SK-N-SH treated with all-trans-retinoic acid at 6 μM for 48 hours (cell line): ENCODE measurements at regions not wholly inside any gene's neighbourhood (a gene's known extent, or its start where the extent isn't known, plus 50 kb on each side); places are given as distances from the start of the nearest gene placed in this dataset.

ENCODE experiments used
- ATAC-seq: fragments of 200-7000 bp; cut with Tn5 transposase; 3 replicates; pipeline ENCODE4 v1.9.1; 2020; ENCODE audit warnings: mild to moderate bottlenecking, moderate library complexity
- ARNTL ChIP-seq: fragments of 450-650 bp; formaldehyde crosslinking; IDR thresholded peaks from 2 replicates; pipeline ENCODE4 v1.5.0; 2020; ENCODE audit warnings: low read depth, mild to moderate bottlenecking, moderate library complexity, borderline replicate concordance
- BACH2 ChIP-seq: fragments of 250-450 bp; sonication (Bioruptor Pico); IDR thresholded peaks from 2 replicates; pipeline ENCODE4 v1.9.0; 2021; ENCODE audit warnings: mild to moderate bottlenecking, borderline replicate concordance
- CREB5 ChIP-seq: fragments of 250-450 bp; sonication (Bioruptor Pico); IDR thresholded peaks from 2 replicates; pipeline ENCODE4 v1.5.1; 2020; ENCODE audit warnings: low read depth, mild to moderate bottlenecking, moderate library complexity
- CSDC2 ChIP-seq: fragments of 250-450 bp; sonication (Bioruptor Pico); IDR thresholded peaks from 2 replicates; pipeline ENCODE4 v1.5.0; 2020; ENCODE audit warnings: mild to moderate bottlenecking, moderate library complexity
- ESRRG ChIP-seq: fragments of 250-450 bp; sonication (Bioruptor Pico); IDR thresholded peaks from 2 replicates; pipeline ENCODE4 v1.6.1; 2021; ENCODE audit warnings: mild to moderate bottlenecking
- GLIS3 ChIP-seq: fragments of 250-450 bp; sonication (Bioruptor Pico); IDR thresholded peaks from 2 replicates; pipeline ENCODE4 v1.5.0; 2020; ENCODE audit warnings: mild to moderate bottlenecking, moderate library complexity
- ISL1 ChIP-seq: fragments of 250-450 bp; sonication (Bioruptor Pico); IDR thresholded peaks from 2 replicates; pipeline ENCODE4 v2.1.2; 2022; ENCODE audit warnings: mild to moderate bottlenecking, moderate library complexity
- OSR1 ChIP-seq: fragments of 250-450 bp; sonication (Bioruptor Pico); IDR thresholded peaks from 2 replicates; pipeline ENCODE4 v1.8.0; 2022; ENCODE audit warnings: moderate library complexity, mild to moderate bottlenecking, inconsistent platforms
- PPARA ChIP-seq: fragments of 250-450 bp; sonication (Bioruptor Pico); IDR thresholded peaks from 2 replicates; pipeline ENCODE4 v1.5.0; 2020; ENCODE audit warnings: mild to moderate bottlenecking, borderline replicate concordance
- SNAI2 ChIP-seq: fragments of 250-450 bp; sonication (Bioruptor Pico); IDR thresholded peaks from 2 replicates; pipeline ENCODE4 v1.5.0; 2020; ENCODE audit warnings: mild to moderate bottlenecking, moderate library complexity
- TCF4 ChIP-seq: fragments of 250-450 bp; sonication (Bioruptor Pico); IDR thresholded peaks from 2 replicates; pipeline ENCODE4 v1.8.0; 2021; ENCODE audit warnings: mild to moderate bottlenecking, moderate library complexity, borderline replicate concordance
- TSHZ2 ChIP-seq: fragments of 250-450 bp; sonication (Bioruptor Pico); IDR thresholded peaks from 2 replicates; pipeline ENCODE4 v1.5.0; 2020; ENCODE audit warnings: mild to moderate bottlenecking, moderate library complexity
- ZC3H10 ChIP-seq: fragments of 250-450 bp; sonication (Bioruptor Pico); IDR thresholded peaks from 2 replicates; pipeline ENCODE4 v1.5.1; 2021; ENCODE audit warnings: mild to moderate bottlenecking, moderate library complexity
- ZFP3 ChIP-seq: fragments of 250-450 bp; sonication (Bioruptor Pico); IDR thresholded peaks from 2 replicates; pipeline ENCODE4 v1.5.0; 2020; ENCODE audit warnings: mild to moderate bottlenecking, moderate library complexity
- ZFP30 ChIP-seq: fragments of 450-650 bp; formaldehyde crosslinking; IDR thresholded peaks from 2 replicates; pipeline ENCODE4 v1.5.0; 2022; ENCODE audit warnings: mild to moderate bottlenecking, moderate library complexity
- ZNF565 ChIP-seq: fragments of 450-650 bp; formaldehyde crosslinking; conservative IDR thresholded peaks from 2 replicates; pipeline ENCODE4 v1.5.0; 2020; ENCODE audit warnings: low read depth, mild to moderate bottlenecking, moderate library complexity
- ZNF70 ChIP-seq: fragments of 450-650 bp; formaldehyde crosslinking; IDR thresholded peaks from 2 replicates; pipeline ENCODE4 v1.5.0; 2020; ENCODE audit warnings: mild to moderate bottlenecking, moderate library complexity
- ZNF8 ChIP-seq: fragments of 450-650 bp; formaldehyde crosslinking; IDR thresholded peaks from 2 replicates; pipeline ENCODE4 v1.5.0; 2020; ENCODE audit warnings: mild to moderate bottlenecking, moderate library complexity
- TF ChIP-seq, protein P1 (sequence below): fragments of 250-450 bp; sonication (Bioruptor Pico); IDR thresholded peaks from 2 replicates; pipeline ENCODE4 v1.8.0; 2020; ENCODE audit warnings: mild to moderate bottlenecking, moderate library complexity, borderline replicate concordance
- TF ChIP-seq, protein P2 (sequence below): fragments of 250-450 bp; sonication (Bioruptor Pico); IDR thresholded peaks from 2 replicates; pipeline ENCODE4 v1.8.0; 2021; ENCODE audit warnings: low read depth, mild to moderate bottlenecking, moderate library complexity, borderline replicate concordance

- TF ChIP-seq ZNF70 (CRISPR knock-in tag) (no peak), CREB5 (CRISPR knock-in tag) (no peak), ISL1 (no peak), ZC3H10 (CRISPR knock-in tag) (no peak), ZFP3 (no peak), ZNF565 (CRISPR knock-in tag) (no peak), ARNTL (CRISPR knock-in tag) (no peak), OSR1 (CRISPR knock-in tag) (no peak), ZFP30 (CRISPR knock-in tag) (no peak)
- TF ChIP-seq, protein P1, sequence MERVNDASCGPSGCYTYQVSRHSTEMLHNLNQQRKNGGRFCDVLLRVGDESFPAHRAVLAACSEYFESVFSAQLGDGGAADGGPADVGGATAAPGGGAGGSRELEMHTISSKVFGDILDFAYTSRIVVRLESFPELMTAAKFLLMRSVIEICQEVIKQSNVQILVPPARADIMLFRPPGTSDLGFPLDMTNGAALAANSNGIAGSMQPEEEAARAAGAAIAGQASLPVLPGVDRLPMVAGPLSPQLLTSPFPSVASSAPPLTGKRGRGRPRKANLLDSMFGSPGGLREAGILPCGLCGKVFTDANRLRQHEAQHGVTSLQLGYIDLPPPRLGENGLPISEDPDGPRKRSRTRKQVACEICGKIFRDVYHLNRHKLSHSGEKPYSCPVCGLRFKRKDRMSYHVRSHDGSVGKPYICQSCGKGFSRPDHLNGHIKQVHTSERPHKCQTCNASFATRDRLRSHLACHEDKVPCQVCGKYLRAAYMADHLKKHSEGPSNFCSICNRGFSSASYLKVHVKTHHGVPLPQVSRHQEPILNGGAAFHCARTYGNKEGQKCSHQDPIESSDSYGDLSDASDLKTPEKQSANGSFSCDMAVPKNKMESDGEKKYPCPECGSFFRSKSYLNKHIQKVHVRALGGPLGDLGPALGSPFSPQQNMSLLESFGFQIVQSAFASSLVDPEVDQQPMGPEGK (CRISPR knock-in tag): no peak
- ATAC-seq: no peak
Observed at GRCh38 chr14:62453226-62453625, 592.0 kb downstream of the KCNH5 start.

DNA sequence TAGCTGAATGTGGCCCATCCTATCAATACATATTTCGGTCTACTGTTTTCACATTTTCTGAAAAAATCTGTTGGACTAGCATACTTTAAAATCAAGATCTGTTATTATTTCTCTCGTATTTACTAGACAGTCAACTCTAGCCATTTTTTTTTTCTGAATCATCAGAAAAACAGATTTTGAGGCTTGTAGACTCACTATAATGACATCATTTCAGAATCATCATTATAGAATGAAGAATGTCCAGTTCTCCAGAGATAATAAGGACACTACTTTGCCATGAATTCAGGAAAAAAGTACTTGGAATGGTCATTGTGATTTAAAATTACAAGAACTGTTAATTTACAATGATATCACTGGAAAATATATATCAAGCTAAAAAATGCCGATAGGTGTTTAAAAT is 589.8 kb downstream of the KCNH5 start:
- TF ChIP-seq CSDC2 (CRISPR knock-in tag) (no peak), ZNF565 (CRISPR knock-in tag) (no peak), ZFP30 (CRISPR knock-in tag) (no peak), SNAI2 (CRISPR knock-in tag) (no peak)
- ATAC-seq: no peak

- no peak for ATAC-seq
- no peak for TF ChIP-seq GLIS3 (CRISPR knock-in tag)
- TF ChIP-seq PPARA: no peak
- no peak for TF ChIP-seq CSDC2 (CRISPR knock-in tag)
- TF ChIP-seq ZNF565 (CRISPR knock-in tag): no peak
- TF ChIP-seq CREB5 (CRISPR knock-in tag): no peak
- TF ChIP-seq ZFP30 (CRISPR knock-in tag): no peak
- no peak for TF ChIP-seq ZNF8 (CRISPR knock-in tag)
- no peak for TF ChIP-seq ZC3H10 (CRISPR knock-in tag)
- TF ChIP-seq TCF4 (CRISPR knock-in tag): no peak
- TF ChIP-seq, protein P1 (CRISPR knock-in tag): no peak
- no peak for TF ChIP-seq ZFP3
- TF ChIP-seq, protein P2, sequence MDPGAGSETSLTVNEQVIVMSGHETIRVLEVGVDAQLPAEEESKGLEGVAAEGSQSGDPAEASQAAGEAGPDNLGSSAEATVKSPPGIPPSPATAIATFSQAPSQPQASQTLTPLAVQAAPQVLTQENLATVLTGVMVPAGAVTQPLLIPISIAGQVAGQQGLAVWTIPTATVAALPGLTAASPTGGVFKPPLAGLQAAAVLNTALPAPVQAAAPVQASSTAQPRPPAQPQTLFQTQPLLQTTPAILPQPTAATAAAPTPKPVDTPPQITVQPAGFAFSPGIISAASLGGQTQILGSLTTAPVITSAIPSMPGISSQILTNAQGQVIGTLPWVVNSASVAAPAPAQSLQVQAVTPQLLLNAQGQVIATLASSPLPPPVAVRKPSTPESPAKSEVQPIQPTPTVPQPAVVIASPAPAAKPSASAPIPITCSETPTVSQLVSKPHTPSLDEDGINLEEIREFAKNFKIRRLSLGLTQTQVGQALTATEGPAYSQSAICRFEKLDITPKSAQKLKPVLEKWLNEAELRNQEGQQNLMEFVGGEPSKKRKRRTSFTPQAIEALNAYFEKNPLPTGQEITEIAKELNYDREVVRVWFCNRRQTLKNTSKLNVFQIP (CRISPR knock-in tag): no peak
- no peak for TF ChIP-seq ISL1
- no peak for TF ChIP-seq ESRRG
Observed at GRCh38 chr14:62462988-62463387, 582.3 kb downstream of the KCNH5 start.

- ATAC-seq: no peak
- TF ChIP-seq SNAI2 (CRISPR knock-in tag) (no peak), TSHZ2 (CRISPR knock-in tag) (no peak), BACH2 (no peak)
Observed at GRCh38 chr14:62468946-62469345, 576.3 kb downstream of the KCNH5 start.
